ENCODE measurements at regions not wholly inside any gene's neighbourhood (a gene's known extent, or its start where the extent isn't known, plus 50 kb on each side); places are given as distances from the start of the nearest gene placed in this dataset.

GRCh38 chr6:137754866-137755265, 112.2 kb upstream of the TNFAIP3 start:
- TF ChIP-seq CTCF (conservative IDR thresholded peaks at IDR 0.05; ENCODE audit: low read depth, low read length) (no peak), MXI1 (IDR thresholded peaks at IDR 0.05; ENCODE audit: borderline replicate concordance, low read depth, low read length) (no peak), POLR2A (IDR thresholded peaks at IDR 0.05; ENCODE audit: low read depth, low read length) (no peak), ELK1 (IDR thresholded peaks at IDR 0.05; ENCODE audit: borderline replicate concordance, low read depth, low read length) (no peak)
- TF ChIP-seq, protein P1, sequence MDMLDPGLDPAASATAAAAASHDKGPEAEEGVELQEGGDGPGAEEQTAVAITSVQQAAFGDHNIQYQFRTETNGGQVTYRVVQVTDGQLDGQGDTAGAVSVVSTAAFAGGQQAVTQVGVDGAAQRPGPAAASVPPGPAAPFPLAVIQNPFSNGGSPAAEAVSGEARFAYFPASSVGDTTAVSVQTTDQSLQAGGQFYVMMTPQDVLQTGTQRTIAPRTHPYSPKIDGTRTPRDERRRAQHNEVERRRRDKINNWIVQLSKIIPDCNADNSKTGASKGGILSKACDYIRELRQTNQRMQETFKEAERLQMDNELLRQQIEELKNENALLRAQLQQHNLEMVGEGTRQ (IDR thresholded peaks at IDR 0.05; ENCODE audit: low read depth, low read length) = no peak
